H1 (cell line): ENCODE measurements at regions not wholly inside any gene's neighbourhood (a gene's known extent, or its start where the extent isn't known, plus 50 kb on each side); places are given as distances from the start of the nearest gene placed in this dataset.

Experiments used
- BACH1 ChIP-seq: IDR thresholded peaks from 2 replicates; pipeline ENCODE4 v1.6.1; 2012; ENCODE audit warnings: low read length, improper control_type of control experiment
- HDAC6 ChIP-seq: IDR thresholded peaks from one replicate; pipeline ENCODE4 v1.7.1; 2012; ENCODE audit warnings: low read depth, mild to moderate bottlenecking, inconsistent platforms, low read length, moderate library complexity
- JUN ChIP-seq: IDR thresholded peaks from 2 replicates; pipeline ENCODE4 v1.6.1; 2011; ENCODE audit warnings: low read depth, mild to moderate bottlenecking, improper control_type of control experiment, low read length
- PHF8 ChIP-seq: fragments of 200-600 bp; sonication (generic); conservative IDR thresholded peaks from 2 replicates; pipeline ENCODE4 v1.7.1; 2012; ENCODE audit warnings: low read depth, mild to moderate bottlenecking, inconsistent platforms, low read length, moderate library complexity
- SUZ12 ChIP-seq: fragments of 200-600 bp; sonication (generic); IDR thresholded peaks from 2 replicates; pipeline ENCODE4 v1.6.1; 2012; ENCODE audit warnings: mild to moderate bottlenecking, inconsistent platforms, low read length, moderate library complexity, mixed read lengths
- TAF1 ChIP-seq: IDR thresholded peaks from 2 replicates; pipeline ENCODE4 v1.6.1; 2011; ENCODE audit warnings: mild to moderate bottlenecking, low read depth, low read length
- TF ChIP-seq, protein P1 (sequence below), 3 experiments: IDR thresholded peaks; 1 replicate in 2 of 3; 2 replicates in 1 of 3; pipeline versions ENCODE4 v1.5.1 to v1.6.1; 2011; ENCODE audit warnings: low read length in 3 of 3, mild to moderate bottlenecking in 3 of 3, inconsistent platforms in 2 of 3, low read depth in 1 of 3, moderate library complexity in 1 of 3; ENCODE audit not compliant: insufficient read depth in 1 of 3; ENCODE audit errors: control extremely low read depth in 1 of 3

GRCh38 chr20:50359607-50360217 lies 150.5 kb upstream of the PTPN1 start (continued):
- TF ChIP-seq, protein P1, sequence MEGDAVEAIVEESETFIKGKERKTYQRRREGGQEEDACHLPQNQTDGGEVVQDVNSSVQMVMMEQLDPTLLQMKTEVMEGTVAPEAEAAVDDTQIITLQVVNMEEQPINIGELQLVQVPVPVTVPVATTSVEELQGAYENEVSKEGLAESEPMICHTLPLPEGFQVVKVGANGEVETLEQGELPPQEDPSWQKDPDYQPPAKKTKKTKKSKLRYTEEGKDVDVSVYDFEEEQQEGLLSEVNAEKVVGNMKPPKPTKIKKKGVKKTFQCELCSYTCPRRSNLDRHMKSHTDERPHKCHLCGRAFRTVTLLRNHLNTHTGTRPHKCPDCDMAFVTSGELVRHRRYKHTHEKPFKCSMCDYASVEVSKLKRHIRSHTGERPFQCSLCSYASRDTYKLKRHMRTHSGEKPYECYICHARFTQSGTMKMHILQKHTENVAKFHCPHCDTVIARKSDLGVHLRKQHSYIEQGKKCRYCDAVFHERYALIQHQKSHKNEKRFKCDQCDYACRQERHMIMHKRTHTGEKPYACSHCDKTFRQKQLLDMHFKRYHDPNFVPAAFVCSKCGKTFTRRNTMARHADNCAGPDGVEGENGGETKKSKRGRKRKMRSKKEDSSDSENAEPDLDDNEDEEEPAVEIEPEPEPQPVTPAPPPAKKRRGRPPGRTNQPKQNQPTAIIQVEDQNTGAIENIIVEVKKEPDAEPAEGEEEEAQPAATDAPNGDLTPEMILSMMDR (IDR thresholded peaks at IDR 0.05; ENCODE audit: control extremely low read depth in 1 of 3, insufficient read depth in 1 of 3, low read depth in 1 of 3, low read length in 3 of 3) = no peak
- TF ChIP-seq HDAC6 = no peak
- no peak for TF ChIP-seq BACH1
- TF ChIP-seq PHF8 = no peak
- no peak for TF ChIP-seq SUZ12
- TF ChIP-seq TAF1 = no peak
- TF ChIP-seq JUN = no peak
